Fibroblast of lung (primary cell): ENCODE measurements at regions not wholly inside any gene's neighbourhood (a gene's known extent, or its start where the extent isn't known, plus 50 kb on each side); places are given as distances from the start of the nearest gene placed in this dataset.

Experiments used
- EZH2 ChIP-seq: IDR thresholded peaks from 2 replicates; pipeline ENCODE4 v1.5.1; 2012; ENCODE audit warnings: low read length, control low read depth, mild to moderate bottlenecking; ENCODE audit errors: missing control alignments
- TF ChIP-seq, protein P1 (sequence below), 2 donors: IDR thresholded peaks in 1 of 2; conservative IDR thresholded peaks in 1 of 2; 1 replicate in 1 of 2; 2 replicates in 1 of 2; pipeline ENCODE4 v1.5.1; 2011 to 2012; ENCODE audit warnings: low read length in 2 of 2, control low read depth in 1 of 2, inconsistent platforms in 1 of 2, low read depth in 1 of 2, mild to moderate bottlenecking in 1 of 2

DNA sequence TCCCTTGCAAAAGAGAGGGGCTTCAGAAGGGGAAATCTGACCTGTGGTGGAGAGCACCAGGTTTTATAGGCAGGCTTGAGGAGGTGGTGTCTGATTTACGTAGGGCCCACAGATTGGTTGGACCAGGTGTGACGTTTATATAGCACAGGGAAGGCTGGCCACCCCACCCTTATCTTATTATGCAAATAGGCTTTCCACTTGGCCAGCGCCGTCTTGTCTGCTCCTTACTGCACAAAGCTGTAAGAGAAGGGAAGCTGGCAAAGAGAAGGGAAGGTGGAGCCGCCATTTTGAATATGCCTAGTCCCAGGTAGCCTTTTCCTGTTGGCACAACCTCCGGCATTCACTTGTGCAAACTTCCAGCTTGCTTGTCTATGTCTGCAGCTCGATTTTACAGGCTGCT lies 221.4 kb downstream of the GATA3 start:
- no peak for TF ChIP-seq EZH2
- TF ChIP-seq, protein P1, sequence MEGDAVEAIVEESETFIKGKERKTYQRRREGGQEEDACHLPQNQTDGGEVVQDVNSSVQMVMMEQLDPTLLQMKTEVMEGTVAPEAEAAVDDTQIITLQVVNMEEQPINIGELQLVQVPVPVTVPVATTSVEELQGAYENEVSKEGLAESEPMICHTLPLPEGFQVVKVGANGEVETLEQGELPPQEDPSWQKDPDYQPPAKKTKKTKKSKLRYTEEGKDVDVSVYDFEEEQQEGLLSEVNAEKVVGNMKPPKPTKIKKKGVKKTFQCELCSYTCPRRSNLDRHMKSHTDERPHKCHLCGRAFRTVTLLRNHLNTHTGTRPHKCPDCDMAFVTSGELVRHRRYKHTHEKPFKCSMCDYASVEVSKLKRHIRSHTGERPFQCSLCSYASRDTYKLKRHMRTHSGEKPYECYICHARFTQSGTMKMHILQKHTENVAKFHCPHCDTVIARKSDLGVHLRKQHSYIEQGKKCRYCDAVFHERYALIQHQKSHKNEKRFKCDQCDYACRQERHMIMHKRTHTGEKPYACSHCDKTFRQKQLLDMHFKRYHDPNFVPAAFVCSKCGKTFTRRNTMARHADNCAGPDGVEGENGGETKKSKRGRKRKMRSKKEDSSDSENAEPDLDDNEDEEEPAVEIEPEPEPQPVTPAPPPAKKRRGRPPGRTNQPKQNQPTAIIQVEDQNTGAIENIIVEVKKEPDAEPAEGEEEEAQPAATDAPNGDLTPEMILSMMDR (conservative IDR thresholded peaks at IDR 0.05 in 1 of 2, IDR thresholded peaks at IDR 0.05 in 1 of 2; ENCODE audit: low read depth in 1 of 2, low read length in 2 of 2): no peak
